ENCODE measurements at regions not wholly inside any gene's neighbourhood (a gene's known extent, or its start where the extent isn't known, plus 50 kb on each side); places are given as distances from the start of the nearest gene placed in this dataset.

DNA sequence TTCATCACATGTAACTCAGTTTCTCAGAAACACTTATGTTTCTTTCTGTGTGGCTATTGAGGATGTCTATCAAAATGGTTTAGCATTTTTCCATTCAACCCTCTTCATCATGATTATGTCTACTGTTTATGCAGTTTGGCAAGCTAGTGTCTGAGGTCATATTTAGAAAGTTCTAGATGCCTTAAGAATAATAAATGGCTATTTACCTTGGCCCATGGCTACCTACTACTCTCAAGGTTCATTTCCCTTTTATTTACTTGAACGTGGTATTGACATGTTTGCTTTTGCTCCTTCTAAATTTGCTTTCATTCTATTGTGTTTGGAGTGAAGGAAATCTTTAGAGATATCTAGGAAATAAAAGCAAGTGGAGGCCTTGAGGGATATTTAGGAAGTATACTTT, 193.7 kb upstream of the OLFM3 start:
- Histone ChIP-seq H3K79me2 (ENCODE audit: low read length) (no peaks in the 10 kb centered on the region), H2AFZ (ENCODE audit: low read length) (no peak overlapping the region), H3K9me2 (replicated peaks; ENCODE audit: insufficient read depth, low read length) (no peaks in the 10 kb centered on the region), H4K20me1 (ENCODE audit: insufficient read depth, low read length) (no peaks in the 10 kb centered on the region), H3F3A (ENCODE audit: insufficient read depth, low read length) (no peaks in the 10 kb centered on the region), H3K4me2 (ENCODE audit: low read depth, low read length) (no peak overlapping the region), H3K36me3 (replicated peaks; ENCODE audit: insufficient read depth, low read length) (no peaks in the 10 kb centered on the region), H3K9me3 (replicated peaks; ENCODE audit: insufficient read depth, low read length) (no peaks in the 10 kb centered on the region), H3K9ac (ENCODE audit: low read length) (no peak overlapping the region), H3K27me3 (replicated peaks; ENCODE audit: insufficient read depth, low read length) (no peaks in the 10 kb centered on the region), H3K27ac (ENCODE audit: low read length) (no peak overlapping the region), H3K4me1 (ENCODE audit: low read length) (no peaks in the 10 kb centered on the region), H3K4me3 (ENCODE audit: low read length) (no peak overlapping the region)
- TF ChIP-seq EZH2 (optimal IDR thresholded peaks at IDR 0.05; ENCODE audit: low read depth, low read length) (no peak), EZH2phosphoT487 (IDR thresholded peaks at IDR 0.05; ENCODE audit: low read length) (no peak)
- TF ChIP-seq, protein P1, sequence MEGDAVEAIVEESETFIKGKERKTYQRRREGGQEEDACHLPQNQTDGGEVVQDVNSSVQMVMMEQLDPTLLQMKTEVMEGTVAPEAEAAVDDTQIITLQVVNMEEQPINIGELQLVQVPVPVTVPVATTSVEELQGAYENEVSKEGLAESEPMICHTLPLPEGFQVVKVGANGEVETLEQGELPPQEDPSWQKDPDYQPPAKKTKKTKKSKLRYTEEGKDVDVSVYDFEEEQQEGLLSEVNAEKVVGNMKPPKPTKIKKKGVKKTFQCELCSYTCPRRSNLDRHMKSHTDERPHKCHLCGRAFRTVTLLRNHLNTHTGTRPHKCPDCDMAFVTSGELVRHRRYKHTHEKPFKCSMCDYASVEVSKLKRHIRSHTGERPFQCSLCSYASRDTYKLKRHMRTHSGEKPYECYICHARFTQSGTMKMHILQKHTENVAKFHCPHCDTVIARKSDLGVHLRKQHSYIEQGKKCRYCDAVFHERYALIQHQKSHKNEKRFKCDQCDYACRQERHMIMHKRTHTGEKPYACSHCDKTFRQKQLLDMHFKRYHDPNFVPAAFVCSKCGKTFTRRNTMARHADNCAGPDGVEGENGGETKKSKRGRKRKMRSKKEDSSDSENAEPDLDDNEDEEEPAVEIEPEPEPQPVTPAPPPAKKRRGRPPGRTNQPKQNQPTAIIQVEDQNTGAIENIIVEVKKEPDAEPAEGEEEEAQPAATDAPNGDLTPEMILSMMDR (IDR thresholded peaks at IDR 0.05; ENCODE audit: low read length): no peak
- no peak for DNase-seq

DNA sequence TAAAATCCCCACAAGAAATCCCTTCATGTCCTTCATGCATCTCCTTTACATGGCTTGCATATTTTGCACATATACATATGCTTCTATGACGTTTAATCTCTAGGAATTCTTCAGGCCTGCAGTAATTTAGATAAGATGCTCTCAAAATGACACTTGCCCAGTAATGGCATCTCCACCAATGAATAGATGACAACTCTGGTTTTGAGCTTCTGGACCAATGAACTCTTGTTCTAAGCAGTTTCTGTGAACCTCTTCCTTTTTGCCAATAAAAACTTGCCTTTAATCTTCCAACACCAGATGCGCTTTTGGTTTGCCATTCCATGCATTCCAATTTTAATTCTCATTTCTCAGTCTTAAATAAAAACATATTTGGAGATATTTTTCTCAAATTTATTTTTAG, 189.8 kb upstream of the OLFM3 start:
- no peak overlapping the region for H3K4me3 ChIP-seq (ENCODE audit: low read length)
- H4K20me1 ChIP-seq (ENCODE audit: insufficient read depth, low read length): no peaks in the 10 kb centered on the region
- H3K9me3 ChIP-seq (replicated peaks; ENCODE audit: insufficient read depth, low read length): no peaks in the 10 kb centered on the region
- H3K4me2 ChIP-seq (ENCODE audit: low read depth, low read length): no peak overlapping the region
- H3F3A ChIP-seq (ENCODE audit: insufficient read depth, low read length): no peaks in the 10 kb centered on the region
- TF ChIP-seq EZH2phosphoT487 (IDR thresholded peaks at IDR 0.05; ENCODE audit: low read length): no peak
- no peak for TF ChIP-seq EZH2 (optimal IDR thresholded peaks at IDR 0.05; ENCODE audit: low read depth, low read length)
- TF ChIP-seq, protein P1 (IDR thresholded peaks at IDR 0.05; ENCODE audit: low read length): no peak
- no peaks in the 10 kb centered on the region for H3K9me2 ChIP-seq (replicated peaks; ENCODE audit: insufficient read depth, low read length)
- no peaks in the 10 kb centered on the region for H3K79me2 ChIP-seq (ENCODE audit: low read length)
- H2AFZ ChIP-seq (ENCODE audit: low read length): no peak overlapping the region
- no peaks in the 10 kb centered on the region for H3K36me3 ChIP-seq (replicated peaks; ENCODE audit: insufficient read depth, low read length)
- no peaks in the 10 kb centered on the region for H3K4me1 ChIP-seq (ENCODE audit: low read length)
- no peaks in the 10 kb centered on the region for H3K27me3 ChIP-seq (replicated peaks; ENCODE audit: insufficient read depth, low read length)
- H3K27ac ChIP-seq (ENCODE audit: low read length): no peak overlapping the region
- DNase-seq: no peak
- H3K9ac ChIP-seq (ENCODE audit: low read length): no peak overlapping the region

DNA sequence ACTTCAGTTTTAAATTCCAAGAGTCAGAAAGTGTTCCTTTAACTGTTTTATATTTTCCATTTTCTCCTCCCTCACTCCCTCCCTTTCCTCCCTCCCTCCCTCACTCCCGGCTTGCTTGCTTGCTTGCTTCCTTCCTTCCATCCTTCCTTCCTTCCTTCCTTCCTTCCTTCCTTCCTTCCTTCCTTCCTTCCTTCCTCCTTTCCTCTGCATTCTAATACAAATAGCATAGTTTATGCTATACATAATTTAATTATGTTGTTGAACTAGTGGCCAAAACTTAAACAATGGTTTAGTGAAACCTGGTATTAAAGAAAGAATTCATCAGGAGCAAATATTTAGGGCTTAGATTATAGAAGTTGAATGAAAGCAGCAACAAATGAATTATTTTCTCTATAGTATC, 188.5 kb upstream of the OLFM3 start:
- Histone ChIP-seq H3K36me3 (replicated peaks; ENCODE audit: insufficient read depth, low read length) (no peaks in the 10 kb centered on the region), H2AFZ (ENCODE audit: low read length) (no peak overlapping the region), H3K4me3 (ENCODE audit: low read length) (no peak overlapping the region), H3K4me2 (ENCODE audit: low read depth, low read length) (no peak overlapping the region), H3K9me3 (replicated peaks; ENCODE audit: insufficient read depth, low read length) (no peaks in the 10 kb centered on the region), H4K20me1 (ENCODE audit: insufficient read depth, low read length) (no peaks in the 10 kb centered on the region), H3F3A (ENCODE audit: insufficient read depth, low read length) (no peaks in the 10 kb centered on the region), H3K27ac (ENCODE audit: low read length) (no peak overlapping the region), H3K27me3 (replicated peaks; ENCODE audit: insufficient read depth, low read length) (no peaks in the 10 kb centered on the region), H3K79me2 (ENCODE audit: low read length) (no peaks in the 10 kb centered on the region), H3K9ac (ENCODE audit: low read length) (no peak overlapping the region), H3K9me2 (replicated peaks; ENCODE audit: insufficient read depth, low read length) (no peaks in the 10 kb centered on the region), H3K4me1 (ENCODE audit: low read length) (no peaks in the 10 kb centered on the region)
- no peak for TF ChIP-seq EZH2 (optimal IDR thresholded peaks at IDR 0.05; ENCODE audit: low read depth, low read length)
- no peak for TF ChIP-seq EZH2phosphoT487 (IDR thresholded peaks at IDR 0.05; ENCODE audit: low read length)
- TF ChIP-seq, protein P1 (IDR thresholded peaks at IDR 0.05; ENCODE audit: low read length): no peak
- DNase-seq: no peak

Data from MM.1S (cell line).